HG03442 (cell line): ENCODE measurements at regions not wholly inside any gene's neighbourhood (a gene's known extent, or its start where the extent isn't known, plus 50 kb on each side); places are given as distances from the start of the nearest gene placed in this dataset.
A peak's percentile ranks its signal among the peaks of the same experiment; 100 is the strongest.

Source experiments
- ATAC-seq: cut with Tn5 transposase; IDR thresholded peaks from one replicate; pipeline ENCODE4 v1.9.1; 2021; ENCODE audit warnings: mild to moderate bottlenecking, moderate library complexity; ENCODE audit not compliant: unreplicated experiment

- no peak for ATAC-seq
Measured at GRCh38 chr4:110290511-110290910, 92.1 kb upstream of the ELOVL6 start.

- no peak for ATAC-seq
Measured at GRCh38 chr4:110289601-110290100, 91.2 kb upstream of the ELOVL6 start.

- peak; percentile 100 for ATAC-seq
Measured at GRCh38 chr4:110287130-110287529, 88.7 kb upstream of the ELOVL6 start.

GRCh38 chr4:110278127-110278526 lies 79.7 kb upstream of the ELOVL6 start:
- ATAC-seq, result no peak

- no peak for ATAC-seq
Measured at GRCh38 chr4:110275871-110276270, 77.5 kb upstream of the ELOVL6 start.

GRCh38 chr4:110271986-110272385 lies 73.6 kb upstream of the ELOVL6 start:
- ATAC-seq, result peak; percentile 62

GRCh38 chr4:110270492-110271197 lies 72.2 kb upstream of the ELOVL6 start:
- ATAC-seq, result no peak

- ATAC-seq, result no peak
Measured at GRCh38 chr4:110268790-110269189, 70.4 kb upstream of the ELOVL6 start.

GRCh38 chr4:110268352-110268751 lies 69.9 kb upstream of the ELOVL6 start:
- ATAC-seq, result peak; percentile 75

GRCh38 chr4:110266136-110266535 lies 67.7 kb upstream of the ELOVL6 start:
- ATAC-seq, result no peak

- no peak for ATAC-seq
Measured at GRCh38 chr4:110265001-110265400, 66.6 kb upstream of the ELOVL6 start.

- ATAC-seq, result no peak
Measured at GRCh38 chr4:110260299-110260698, 61.9 kb upstream of the ELOVL6 start.

GRCh38 chr4:110250023-110250387 lies 51.6 kb upstream of the ELOVL6 start:
- no peak for ATAC-seq

- ATAC-seq, result no peak
Measured at GRCh38 chr4:110248831-110249253, 50.4 kb upstream of the ELOVL6 start.
